ENCODE measurements at regions not wholly inside any gene's neighbourhood (a gene's known extent, or its start where the extent isn't known, plus 50 kb on each side); places are given as distances from the start of the nearest gene placed in this dataset.

- Histone ChIP-seq H3K4me3 (replicated peaks in 1 of 3) (no peak overlapping the region), H3K27ac (no peak overlapping the region), H3K27me3 (no peaks in the 10 kb centered on the region), H3K36me3 (no peaks in the 10 kb centered on the region), H3K9me3 (no peaks in the 10 kb centered on the region), H3K4me1 (no peaks in the 10 kb centered on the region)
- intact Hi-C loops (cut with DNase I), result no loop called here
- TF ChIP-seq POLR2A (IDR thresholded peaks at IDR 0.05), result no peak
- DNase-seq, result no peak
- WGBS, 2 donors, result 62 to 65% methylated on average over 6 of the region's 6 CpGs
These were observed 1586.8 kb upstream of the ACVR2A start for GRCh38 chr2:146258071-146258470.

DNA sequence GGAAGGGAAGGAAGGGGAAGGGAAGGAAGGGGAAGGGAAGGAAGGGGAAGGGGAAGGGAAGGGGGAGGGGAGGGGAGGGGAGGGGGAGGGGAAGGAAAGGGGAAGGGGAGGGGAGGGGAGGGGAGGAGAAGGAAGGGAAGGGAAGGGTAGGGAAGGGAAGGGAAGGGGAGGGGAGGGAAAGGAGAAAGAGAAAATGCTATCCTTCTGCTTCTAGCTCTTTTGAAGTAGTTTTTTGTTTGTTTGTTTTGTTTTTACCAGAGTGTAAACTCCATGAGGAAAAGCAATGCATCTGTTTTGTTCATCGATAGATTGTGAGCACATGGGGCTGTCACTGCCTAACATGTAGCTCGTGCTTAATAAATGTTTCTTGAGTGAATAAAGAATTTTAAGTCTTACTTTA, 1592.7 kb upstream of the ACVR2A start:
- no peak for DNase-seq
- peaks cover 0 to 1% of the 10 kb centered on the region in 2 donors for H3K4me1 ChIP-seq
- no peaks in the 10 kb centered on the region for H3K36me3 ChIP-seq
- no peak for TF ChIP-seq POLR2A (IDR thresholded peaks at IDR 0.05)
- WGBS, 2 donors, result 93% methylated on average over 2 of the region's 2 CpGs
- H3K9me3 ChIP-seq, result no peaks in the 10 kb centered on the region
- H3K4me3 ChIP-seq (replicated peaks in 1 of 3), result no peak overlapping the region
- intact Hi-C loops (cut with DNase I), result no loop called here
- no peak overlapping the region for H3K27ac ChIP-seq
- no peaks in the 10 kb centered on the region for H3K27me3 ChIP-seq

GRCh38 chr2:146251328-146251727, 1593.5 kb upstream of the ACVR2A start:
- no peaks in the 10 kb centered on the region for H3K9me3 ChIP-seq
- no peak overlapping the region for H3K4me3 ChIP-seq (replicated peaks in 1 of 3)
- TF ChIP-seq, protein P1, sequence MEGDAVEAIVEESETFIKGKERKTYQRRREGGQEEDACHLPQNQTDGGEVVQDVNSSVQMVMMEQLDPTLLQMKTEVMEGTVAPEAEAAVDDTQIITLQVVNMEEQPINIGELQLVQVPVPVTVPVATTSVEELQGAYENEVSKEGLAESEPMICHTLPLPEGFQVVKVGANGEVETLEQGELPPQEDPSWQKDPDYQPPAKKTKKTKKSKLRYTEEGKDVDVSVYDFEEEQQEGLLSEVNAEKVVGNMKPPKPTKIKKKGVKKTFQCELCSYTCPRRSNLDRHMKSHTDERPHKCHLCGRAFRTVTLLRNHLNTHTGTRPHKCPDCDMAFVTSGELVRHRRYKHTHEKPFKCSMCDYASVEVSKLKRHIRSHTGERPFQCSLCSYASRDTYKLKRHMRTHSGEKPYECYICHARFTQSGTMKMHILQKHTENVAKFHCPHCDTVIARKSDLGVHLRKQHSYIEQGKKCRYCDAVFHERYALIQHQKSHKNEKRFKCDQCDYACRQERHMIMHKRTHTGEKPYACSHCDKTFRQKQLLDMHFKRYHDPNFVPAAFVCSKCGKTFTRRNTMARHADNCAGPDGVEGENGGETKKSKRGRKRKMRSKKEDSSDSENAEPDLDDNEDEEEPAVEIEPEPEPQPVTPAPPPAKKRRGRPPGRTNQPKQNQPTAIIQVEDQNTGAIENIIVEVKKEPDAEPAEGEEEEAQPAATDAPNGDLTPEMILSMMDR (IDR thresholded peaks at IDR 0.05), result no peak
- TF ChIP-seq POLR2A (IDR thresholded peaks at IDR 0.05), result no peak
- intact Hi-C loops (cut with DNase I), result no loop called here
- no peak for DNase-seq
- H3K36me3 ChIP-seq, result no peaks in the 10 kb centered on the region
- WGBS, 2 donors, result 52 to 53% methylated on average over 3 of the region's 3 CpGs
- no peaks in the 10 kb centered on the region for H3K27me3 ChIP-seq
- peaks cover 6 to 8% of the 10 kb centered on the region in 2 donors for H3K4me1 ChIP-seq
- no peak overlapping the region for H3K27ac ChIP-seq

DNA sequence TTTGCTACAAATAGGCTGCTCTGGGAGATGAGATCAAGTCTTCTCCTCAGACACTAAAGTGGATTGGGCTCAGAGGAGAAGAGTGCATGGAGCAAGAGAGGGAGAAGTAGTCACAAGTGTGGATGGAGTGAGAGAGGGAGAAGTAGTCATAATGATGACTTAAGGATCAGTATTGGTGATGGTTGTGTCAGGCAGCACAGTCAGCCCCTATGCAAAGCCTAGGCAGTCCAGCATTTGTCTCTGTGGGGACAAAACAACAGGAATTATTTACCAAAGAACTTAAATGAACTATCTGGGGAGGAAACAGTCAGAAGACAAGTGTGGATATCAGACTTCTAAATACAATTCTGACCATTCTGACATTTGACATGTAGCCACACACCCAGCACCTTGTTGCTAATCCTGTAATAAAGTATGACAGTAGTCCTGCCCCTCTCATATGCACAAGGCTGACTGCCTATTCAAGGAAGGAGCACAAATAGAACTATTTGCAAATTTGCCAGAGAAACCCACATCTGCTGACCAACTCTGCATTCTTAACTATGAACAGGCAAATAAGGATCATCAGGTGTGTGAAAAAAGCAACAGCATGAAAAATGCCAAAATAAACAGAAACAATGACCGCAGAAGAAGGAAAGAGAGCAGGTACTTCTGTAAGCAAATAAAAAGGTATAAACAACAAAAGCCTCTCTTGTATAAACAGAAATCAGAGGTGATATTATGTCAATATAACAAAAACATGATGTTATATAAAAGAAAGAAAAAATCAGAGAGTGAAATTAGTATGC, 1597.9 kb upstream of the ACVR2A start:
- TF ChIP-seq, protein P1 (IDR thresholded peaks at IDR 0.05), result no peak
- TF ChIP-seq POLR2A (IDR thresholded peaks at IDR 0.05), result no peak
- Histone ChIP-seq H3K27me3 (no peaks in the 10 kb centered on the region), H3K36me3 (no peaks in the 10 kb centered on the region), H3K4me1 (peaks cover 8% of the 10 kb centered on the region in 2 donors), H3K27ac (peak overlapping the region in 1 of 3 donors; percentile 32), H3K9me3 (no peaks in the 10 kb centered on the region), H3K4me3 (replicated peaks in 1 of 3) (no peak overlapping the region)
- intact Hi-C loops (cut with DNase I), result no loop called here
- WGBS, 2 donors, result 0 to 2% methylated on average over 1 of the region's 1 CpG
- no peak for DNase-seq

GRCh38 chr2:146246002-146246735, 1598.7 kb upstream of the ACVR2A start:
- H3K9me3 ChIP-seq, result no peaks in the 10 kb centered on the region
- peak overlapping the region in 1 of 3 donors; percentile 32 for H3K27ac ChIP-seq
- peaks cover 8% of the 10 kb centered on the region in 2 donors for H3K4me1 ChIP-seq
- H3K4me3 ChIP-seq (replicated peaks in 1 of 3), result no peak overlapping the region
- 54 to 58% methylated on average over 3 of the region's 3 CpGs for WGBS, 2 donors
- DNase-seq, result no peak
- no peaks in the 10 kb centered on the region for H3K27me3 ChIP-seq
- intact Hi-C loops (cut with DNase I), result no loop called here
- TF ChIP-seq POLR2A (IDR thresholded peaks at IDR 0.05), result no peak
- TF ChIP-seq, protein P1 (IDR thresholded peaks at IDR 0.05), result no peak
- H3K36me3 ChIP-seq, result no peaks in the 10 kb centered on the region

- H3K4me3 ChIP-seq (replicated peaks in 1 of 3), result no peak overlapping the region
- H3K36me3 ChIP-seq, result no peaks in the 10 kb centered on the region
- 84 to 86% methylated on average over 2 of the region's 2 CpGs for WGBS, 2 donors
- TF ChIP-seq POLR2A (IDR thresholded peaks at IDR 0.05), result no peak
- TF ChIP-seq, protein P1 (IDR thresholded peaks at IDR 0.05), result no peak
- no peaks in the 10 kb centered on the region for H3K9me3 ChIP-seq
- DNase-seq, result no peak
- peaks cover 8% of the 10 kb centered on the region in 2 donors for H3K4me1 ChIP-seq
- H3K27ac ChIP-seq, result no peak overlapping the region
- H3K27me3 ChIP-seq, result no peaks in the 10 kb centered on the region
- intact Hi-C loops (cut with DNase I), result no loop called here
These were observed 1600.0 kb upstream of the ACVR2A start for GRCh38 chr2:146244830-146245229.
